ENCODE measurements at regions not wholly inside any gene's neighbourhood (a gene's known extent, or its start where the extent isn't known, plus 50 kb on each side); places are given as distances from the start of the nearest gene placed in this dataset.

DNA sequence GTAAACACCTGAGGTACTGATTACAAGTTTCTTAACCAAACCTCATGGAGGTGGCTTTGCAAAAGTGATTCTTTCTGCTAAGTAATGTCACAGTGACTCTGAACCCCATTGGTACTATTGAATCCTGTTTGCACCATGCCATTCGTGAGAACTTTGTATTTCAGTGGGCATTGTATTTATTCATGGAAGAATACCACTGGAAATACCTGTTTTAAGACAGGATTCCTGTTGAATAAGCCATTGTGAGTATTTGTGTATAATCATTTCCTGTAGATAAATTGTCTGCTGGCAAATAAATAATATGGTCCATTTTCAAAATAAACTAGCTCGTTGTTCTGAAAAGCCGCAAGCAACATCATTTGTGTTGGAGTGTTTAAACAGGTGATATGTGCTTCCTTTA is 136.4 kb upstream of the GUCY1A1 start:
- Mint-ChIP-seq H3K27me3 (ENCODE audit: insufficient read depth, low read depth, poor library complexity) (no peaks in the 10 kb centered on the region), H3K4me3 (no peak overlapping the region), H3K36me3 (ENCODE audit: low read depth) (no peaks in the 10 kb centered on the region), H3K4me1 (no peaks in the 10 kb centered on the region; the same call in 2 of the 3 replicates), H3K27ac (no peak overlapping the region), H3K9me3 (no peaks in the 10 kb centered on the region)
- H3K4me3 ChIP-seq: no peak overlapping the region
- TF ChIP-seq CREB1 (CRISPR knock-in tag; IDR thresholded peaks at IDR 0.05; ENCODE audit: low read depth): no peak
- no peak for TF ChIP-seq EZH2phosphoT487 (IDR thresholded peaks at IDR 0.05; ENCODE audit: unreplicated experiment)
- no peaks in the 10 kb centered on the region for H3K4me1 ChIP-seq (ENCODE audit: insufficient read depth)
- no peaks in the 10 kb centered on the region for H3F3A ChIP-seq (replicated peaks; ENCODE audit: low read depth)
- no peaks in the 10 kb centered on the region for H3K36me3 ChIP-seq (ENCODE audit: insufficient read depth)
- H4K20me1 ChIP-seq (replicated peaks; ENCODE audit: insufficient read depth): no peaks in the 10 kb centered on the region
- H3K79me2 ChIP-seq (replicated peaks; ENCODE audit: insufficient read depth): no peaks in the 10 kb centered on the region
- no peaks in the 10 kb centered on the region for H3K9me2 ChIP-seq (ENCODE audit: insufficient read depth)
- no peak overlapping the region for H3K27ac ChIP-seq (ENCODE audit: low read depth)
- no peak overlapping the region for H2AFZ ChIP-seq
- DNase-seq (ENCODE audit: low spot score) (no peak), ATAC-seq (no peak)
- H3K27me3 ChIP-seq (ENCODE audit: insufficient read depth): no peaks in the 10 kb centered on the region
- no peak overlapping the region for H3K4me2 ChIP-seq

- Histone ChIP-seq H3K9me2 (ENCODE audit: insufficient read depth) (no peaks in the 10 kb centered on the region), H3K27me3 (ENCODE audit: insufficient read depth) (no peaks in the 10 kb centered on the region), H3K4me1 (ENCODE audit: insufficient read depth) (no peaks in the 10 kb centered on the region), H3K79me2 (replicated peaks; ENCODE audit: insufficient read depth) (no peaks in the 10 kb centered on the region), H3F3A (replicated peaks; ENCODE audit: low read depth) (no peaks in the 10 kb centered on the region), H3K4me2 (no peak overlapping the region), H3K27ac (ENCODE audit: low read depth) (no peak overlapping the region), H2AFZ (no peak overlapping the region), H3K4me3 (no peak overlapping the region), H4K20me1 (replicated peaks; ENCODE audit: insufficient read depth) (no peaks in the 10 kb centered on the region), H3K36me3 (ENCODE audit: insufficient read depth) (no peaks in the 10 kb centered on the region)
- DNase-seq (ENCODE audit: low spot score) (no peak), ATAC-seq (no peak)
- Mint-ChIP-seq H3K9me3 (no peaks in the 10 kb centered on the region), H3K4me1 (no peaks in the 10 kb centered on the region; the same call in 2 of the 3 replicates), H3K27me3 (ENCODE audit: insufficient read depth, low read depth, poor library complexity) (no peaks in the 10 kb centered on the region), H3K27ac (no peak overlapping the region), H3K4me3 (no peak overlapping the region), H3K36me3 (ENCODE audit: low read depth) (no peaks in the 10 kb centered on the region)
- TF ChIP-seq, protein P1, sequence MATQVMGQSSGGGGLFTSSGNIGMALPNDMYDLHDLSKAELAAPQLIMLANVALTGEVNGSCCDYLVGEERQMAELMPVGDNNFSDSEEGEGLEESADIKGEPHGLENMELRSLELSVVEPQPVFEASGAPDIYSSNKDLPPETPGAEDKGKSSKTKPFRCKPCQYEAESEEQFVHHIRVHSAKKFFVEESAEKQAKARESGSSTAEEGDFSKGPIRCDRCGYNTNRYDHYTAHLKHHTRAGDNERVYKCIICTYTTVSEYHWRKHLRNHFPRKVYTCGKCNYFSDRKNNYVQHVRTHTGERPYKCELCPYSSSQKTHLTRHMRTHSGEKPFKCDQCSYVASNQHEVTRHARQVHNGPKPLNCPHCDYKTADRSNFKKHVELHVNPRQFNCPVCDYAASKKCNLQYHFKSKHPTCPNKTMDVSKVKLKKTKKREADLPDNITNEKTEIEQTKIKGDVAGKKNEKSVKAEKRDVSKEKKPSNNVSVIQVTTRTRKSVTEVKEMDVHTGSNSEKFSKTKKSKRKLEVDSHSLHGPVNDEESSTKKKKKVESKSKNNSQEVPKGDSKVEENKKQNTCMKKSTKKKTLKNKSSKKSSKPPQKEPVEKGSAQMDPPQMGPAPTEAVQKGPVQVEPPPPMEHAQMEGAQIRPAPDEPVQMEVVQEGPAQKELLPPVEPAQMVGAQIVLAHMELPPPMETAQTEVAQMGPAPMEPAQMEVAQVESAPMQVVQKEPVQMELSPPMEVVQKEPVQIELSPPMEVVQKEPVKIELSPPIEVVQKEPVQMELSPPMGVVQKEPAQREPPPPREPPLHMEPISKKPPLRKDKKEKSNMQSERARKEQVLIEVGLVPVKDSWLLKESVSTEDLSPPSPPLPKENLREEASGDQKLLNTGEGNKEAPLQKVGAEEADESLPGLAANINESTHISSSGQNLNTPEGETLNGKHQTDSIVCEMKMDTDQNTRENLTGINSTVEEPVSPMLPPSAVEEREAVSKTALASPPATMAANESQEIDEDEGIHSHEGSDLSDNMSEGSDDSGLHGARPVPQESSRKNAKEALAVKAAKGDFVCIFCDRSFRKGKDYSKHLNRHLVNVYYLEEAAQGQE (IDR thresholded peaks at IDR 0.05; ENCODE audit: unreplicated experiment): no peak
- TF ChIP-seq ZNF114 (CRISPR knock-in tag; IDR thresholded peaks at IDR 0.05) (no peak), EZH2 (IDR thresholded peaks at IDR 0.05; ENCODE audit: low read depth, unreplicated experiment) (no peak), CREB1 (CRISPR knock-in tag; IDR thresholded peaks at IDR 0.05; ENCODE audit: low read depth) (no peak), POLR2AphosphoS5 (IDR thresholded peaks at IDR 0.05; ENCODE audit: low read depth) (no peak), ZNF462 (CRISPR knock-in tag; IDR thresholded peaks at IDR 0.05) (no peak), STAT1 (IDR thresholded peaks at IDR 0.05; ENCODE audit: unreplicated experiment) (no peak)
These were observed 136.9 kb upstream of the GUCY1A1 start for GRCh38 chr4:155529716-155530115.

Data from GM23338 (cell line).